HEK293 (cell line): ENCODE measurements at regions not wholly inside any gene's neighbourhood (a gene's known extent, or its start where the extent isn't known, plus 50 kb on each side); places are given as distances from the start of the nearest gene placed in this dataset.

Source experiments
- CTCF ChIA-PET: fragments of 350-600 bp; formaldehyde crosslinking; extraction: SDS; loops from one replicate; lab custom pipeline; 2021; ENCODE audit warnings: antibody characterized with exemption; lab: Yijun Ruan, JAX
- POLR2A ChIA-PET: fragments of 300-600 bp; formaldehyde crosslinking; extraction: SDS; loops from one replicate; lab custom pipeline; 2020; ENCODE audit warnings: antibody characterized with exemption, inconsistent platforms; lab: Yijun Ruan, JAX
- H3K27ac ChIP-seq: fragments of 200-500 bp; sonication (Bioruptor generic); 2 replicates; pipeline ENCODE4 v1.5.1; 2014; ENCODE audit warnings: low read depth, low read length, control low read depth, inconsistent platforms; ENCODE audit errors: extremely low read depth
- H3K36me3 ChIP-seq, 2 experiments: fragments of 200-500 bp in 1 of 2; sonication (Bioruptor generic) in 1 of 2; 1 replicate in 1 of 2; 2 replicates in 1 of 2; pipeline ENCODE4 v1.5.1; 2014 to 2017; ENCODE audit warnings: inconsistent platforms in 2 of 2, low read length in 2 of 2; ENCODE audit not compliant: control insufficient read depth in 2 of 2, insufficient read depth in 1 of 2
- H3K4me1 ChIP-seq: fragments of 200-500 bp; sonication (Bioruptor generic); 2 replicates; pipeline ENCODE4 v1.5.1; 2014; ENCODE audit warnings: mild to moderate bottlenecking, low read length, inconsistent platforms; ENCODE audit not compliant: control insufficient read depth, insufficient read depth
- H3K4me3 ChIP-seq: 2 replicates; pipeline ENCODE4 v1.5.1; 2011; ENCODE audit warnings: low read depth, mild to moderate bottlenecking, control low read depth, low read length, moderate library complexity
- H3K9me3 ChIP-seq: fragments of 200-500 bp; sonication (Bioruptor generic); 2 replicates; pipeline ENCODE4 v1.5.1; 2014; ENCODE audit warnings: low read depth, low read length, inconsistent platforms; ENCODE audit not compliant: control insufficient read depth, insufficient read depth
- BCL11B ChIP-seq: fragments of 450-650 bp; formaldehyde crosslinking; IDR thresholded peaks from 2 replicates; pipeline ENCODE4 v1.5.1; 2016; ENCODE audit warnings: low read depth, missing biosample characterization, missing genetic modification characterization
- EGR2 ChIP-seq: fragments of 450-650 bp; formaldehyde crosslinking; IDR thresholded peaks from 2 replicates; pipeline ENCODE4 v1.5.1; 2016; ENCODE audit warnings: low read depth, missing biosample characterization, missing genetic modification characterization
- KLF16 ChIP-seq: fragments of 450-650 bp; formaldehyde crosslinking; IDR thresholded peaks from 2 replicates; pipeline ENCODE4 v1.5.1; 2017; ENCODE audit warnings: missing biosample characterization, missing genetic modification characterization
- PRDM10 ChIP-seq: fragments of 450-650 bp; formaldehyde crosslinking; IDR thresholded peaks from 2 replicates; pipeline ENCODE4 v1.5.1; 2016; ENCODE audit warnings: missing biosample characterization, missing genetic modification characterization
- PRDM4 ChIP-seq: fragments of 450-650 bp; formaldehyde crosslinking; IDR thresholded peaks from 2 replicates; pipeline ENCODE4 v1.5.1; 2017; ENCODE audit warnings: missing biosample characterization, missing genetic modification characterization
- ZBTB8A ChIP-seq: fragments of 450-650 bp; formaldehyde crosslinking; IDR thresholded peaks from 2 replicates; pipeline ENCODE4 v1.5.1; 2016; ENCODE audit warnings: missing biosample characterization, missing genetic modification characterization
- ZFP3 ChIP-seq: fragments of 450-650 bp; formaldehyde crosslinking; IDR thresholded peaks from 2 replicates; pipeline ENCODE4 v1.5.1; 2016; ENCODE audit warnings: low read depth, missing biosample characterization, missing genetic modification characterization
- ZNF112 ChIP-seq: fragments of 450-650 bp; formaldehyde crosslinking; IDR thresholded peaks from 2 replicates; pipeline ENCODE4 v1.5.0; 2017; ENCODE audit warnings: missing biosample characterization, missing genetic modification characterization
- ZNF350 ChIP-seq: fragments of 450-650 bp; formaldehyde crosslinking; IDR thresholded peaks from 2 replicates; pipeline ENCODE4 v1.5.0; 2017; ENCODE audit warnings: missing biosample characterization, mild to moderate bottlenecking, missing genetic modification characterization
- ZNF513 ChIP-seq: fragments of 450-650 bp; IDR thresholded peaks from 2 replicates; pipeline ENCODE4 v1.5.1; 2018; ENCODE audit warnings: missing biosample characterization, missing genetic modification characterization
- ZNF548 ChIP-seq: fragments of 450-650 bp; formaldehyde crosslinking; IDR thresholded peaks from 2 replicates; pipeline ENCODE4 v1.5.1; 2016; ENCODE audit warnings: missing biosample characterization, missing genetic modification characterization
- ZNF596 ChIP-seq: fragments of 450-650 bp; IDR thresholded peaks from 2 replicates; pipeline ENCODE4 v1.5.0; 2018; ENCODE audit warnings: missing biosample characterization, mild to moderate bottlenecking, missing genetic modification characterization, moderate library complexity
- ZNF658 ChIP-seq: fragments of 450-650 bp; formaldehyde crosslinking; IDR thresholded peaks from 2 replicates; pipeline ENCODE4; 2016; ENCODE audit warnings: missing biosample characterization, missing genetic modification characterization
- ZNF707 ChIP-seq: fragments of 450-650 bp; formaldehyde crosslinking; IDR thresholded peaks from 2 replicates; pipeline ENCODE4 v1.5.1; 2016; ENCODE audit warnings: missing biosample characterization, missing genetic modification characterization
- ZSCAN30 ChIP-seq: fragments of 450-650 bp; IDR thresholded peaks from 2 replicates; pipeline ENCODE4 v1.5.1; 2018; ENCODE audit warnings: missing biosample characterization, mild to moderate bottlenecking, missing genetic modification characterization, moderate library complexity
- TF ChIP-seq, protein P1 (sequence below): fragments of 450-650 bp; formaldehyde crosslinking; IDR thresholded peaks from 2 replicates; pipeline ENCODE4 v1.5.1; 2017; ENCODE audit warnings: missing biosample characterization, missing genetic modification characterization
- TF ChIP-seq, protein P2 (sequence below): fragments of 450-650 bp; formaldehyde crosslinking; IDR thresholded peaks from 2 replicates; pipeline ENCODE4 v1.5.1; 2016; ENCODE audit warnings: missing biosample characterization, missing genetic modification characterization
- TF ChIP-seq, protein P3 (sequence below): fragments of 450-650 bp; formaldehyde crosslinking; IDR thresholded peaks from 2 replicates; pipeline ENCODE4 v1.5.1; 2016; ENCODE audit warnings: missing biosample characterization, missing genetic modification characterization, low read depth
- TF ChIP-seq, protein P4 (sequence below): fragments of 450-650 bp; formaldehyde crosslinking; IDR thresholded peaks from 2 replicates; pipeline ENCODE4 v1.5.1; 2016; ENCODE audit warnings: missing biosample characterization, missing genetic modification characterization
- TF ChIP-seq, protein P5 (sequence below): fragments of 450-650 bp; formaldehyde crosslinking; IDR thresholded peaks from 2 replicates; pipeline ENCODE4 v1.5.1; 2016; ENCODE audit warnings: missing biosample characterization, missing genetic modification characterization

- TF ChIP-seq, protein P1, sequence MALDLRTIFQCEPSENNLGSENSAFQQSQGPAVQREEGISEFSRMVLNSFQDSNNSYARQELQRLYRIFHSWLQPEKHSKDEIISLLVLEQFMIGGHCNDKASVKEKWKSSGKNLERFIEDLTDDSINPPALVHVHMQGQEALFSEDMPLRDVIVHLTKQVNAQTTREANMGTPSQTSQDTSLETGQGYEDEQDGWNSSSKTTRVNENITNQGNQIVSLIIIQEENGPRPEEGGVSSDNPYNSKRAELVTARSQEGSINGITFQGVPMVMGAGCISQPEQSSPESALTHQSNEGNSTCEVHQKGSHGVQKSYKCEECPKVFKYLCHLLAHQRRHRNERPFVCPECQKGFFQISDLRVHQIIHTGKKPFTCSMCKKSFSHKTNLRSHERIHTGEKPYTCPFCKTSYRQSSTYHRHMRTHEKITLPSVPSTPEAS (tag by site-specific recombination), result no peak
- TF ChIP-seq ZNF548 (tag by site-specific recombination), result no peak
- TF ChIP-seq KLF16 (tag by site-specific recombination), result no peak
- TF ChIP-seq ZNF707 (tag by site-specific recombination), result no peak
- TF ChIP-seq, protein P2, sequence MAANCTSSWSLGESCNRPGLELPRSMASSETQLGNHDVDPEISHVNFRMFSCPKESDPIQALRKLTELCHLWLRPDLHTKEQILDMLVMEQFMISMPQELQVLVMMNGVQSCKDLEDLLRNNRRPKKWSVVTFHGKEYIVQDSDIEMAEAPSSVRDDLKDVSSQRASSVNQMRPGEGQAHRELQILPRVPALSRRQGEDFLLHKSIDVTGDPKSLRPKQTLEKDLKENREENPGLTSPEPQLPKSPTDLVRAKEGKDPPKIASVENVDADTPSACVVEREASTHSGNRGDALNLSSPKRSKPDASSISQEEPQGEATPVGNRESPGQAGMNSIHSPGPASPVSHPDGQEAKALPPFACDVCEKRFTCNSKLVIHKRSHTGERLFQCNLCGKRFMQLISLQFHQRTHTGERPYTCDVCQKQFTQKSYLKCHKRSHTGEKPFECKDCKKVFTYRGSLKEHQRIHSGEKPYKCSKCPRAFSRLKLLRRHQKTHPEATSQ, result no peak
- TF ChIP-seq, protein P3, sequence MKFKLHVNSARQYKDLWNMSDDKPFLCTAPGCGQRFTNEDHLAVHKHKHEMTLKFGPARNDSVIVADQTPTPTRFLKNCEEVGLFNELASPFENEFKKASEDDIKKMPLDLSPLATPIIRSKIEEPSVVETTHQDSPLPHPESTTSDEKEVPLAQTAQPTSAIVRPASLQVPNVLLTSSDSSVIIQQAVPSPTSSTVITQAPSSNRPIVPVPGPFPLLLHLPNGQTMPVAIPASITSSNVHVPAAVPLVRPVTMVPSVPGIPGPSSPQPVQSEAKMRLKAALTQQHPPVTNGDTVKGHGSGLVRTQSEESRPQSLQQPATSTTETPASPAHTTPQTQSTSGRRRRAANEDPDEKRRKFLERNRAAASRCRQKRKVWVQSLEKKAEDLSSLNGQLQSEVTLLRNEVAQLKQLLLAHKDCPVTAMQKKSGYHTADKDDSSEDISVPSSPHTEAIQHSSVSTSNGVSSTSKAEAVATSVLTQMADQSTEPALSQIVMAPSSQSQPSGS (tag by site-specific recombination), result no peak
- no peak for TF ChIP-seq ZNF596 (tag by site-specific recombination)
Observed at GRCh38 chr3:168266335-168266734, 170.6 kb upstream of the GOLIM4 start (continued).

DNA sequence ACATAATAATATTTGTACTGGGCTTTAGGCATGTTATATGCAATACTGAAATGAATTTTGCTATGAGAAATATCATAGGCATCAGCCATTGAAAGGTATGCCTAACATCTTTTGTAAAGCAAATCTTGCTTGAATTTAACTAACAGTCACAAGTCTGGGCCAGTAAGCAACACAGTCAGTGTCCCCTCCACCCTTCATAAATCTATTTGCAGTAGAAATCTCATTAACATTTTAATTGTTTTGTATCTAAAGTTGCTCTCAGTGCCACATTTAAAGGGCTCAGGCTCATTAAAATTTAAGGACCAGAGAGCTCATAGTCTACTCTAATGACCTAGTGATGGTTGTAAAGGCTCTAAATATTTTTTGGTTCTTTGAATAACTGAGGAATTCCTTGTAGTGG, 167.2 kb upstream of the GOLIM4 start:
- Histone ChIP-seq H3K9me3 (no peaks in the 10 kb centered on the region), H3K27ac (no peak overlapping the region), H3K36me3 (no peaks in the 10 kb centered on the region), H3K4me1 (no peaks in the 10 kb centered on the region), H3K4me3 (no peak overlapping the region)
- no peak for TF ChIP-seq ZBTB8A (tag by site-specific recombination)
- TF ChIP-seq ZSCAN30 (tag by site-specific recombination), result no peak
- no peak for TF ChIP-seq BCL11B
- TF ChIP-seq ZFP3 (tag by site-specific recombination), result no peak
- no peak for TF ChIP-seq ZNF350
- TF ChIP-seq ZNF112 (tag by site-specific recombination), result no peak
- TF ChIP-seq, protein P4, sequence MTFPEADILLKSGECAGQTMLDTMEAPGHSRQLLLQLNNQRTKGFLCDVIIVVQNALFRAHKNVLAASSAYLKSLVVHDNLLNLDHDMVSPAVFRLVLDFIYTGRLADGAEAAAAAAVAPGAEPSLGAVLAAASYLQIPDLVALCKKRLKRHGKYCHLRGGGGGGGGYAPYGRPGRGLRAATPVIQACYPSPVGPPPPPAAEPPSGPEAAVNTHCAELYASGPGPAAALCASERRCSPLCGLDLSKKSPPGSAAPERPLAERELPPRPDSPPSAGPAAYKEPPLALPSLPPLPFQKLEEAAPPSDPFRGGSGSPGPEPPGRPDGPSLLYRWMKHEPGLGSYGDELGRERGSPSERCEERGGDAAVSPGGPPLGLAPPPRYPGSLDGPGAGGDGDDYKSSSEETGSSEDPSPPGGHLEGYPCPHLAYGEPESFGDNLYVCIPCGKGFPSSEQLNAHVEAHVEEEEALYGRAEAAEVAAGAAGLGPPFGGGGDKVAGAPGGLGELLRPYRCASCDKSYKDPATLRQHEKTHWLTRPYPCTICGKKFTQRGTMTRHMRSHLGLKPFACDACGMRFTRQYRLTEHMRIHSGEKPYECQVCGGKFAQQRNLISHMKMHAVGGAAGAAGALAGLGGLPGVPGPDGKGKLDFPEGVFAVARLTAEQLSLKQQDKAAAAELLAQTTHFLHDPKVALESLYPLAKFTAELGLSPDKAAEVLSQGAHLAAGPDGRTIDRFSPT (tag by site-specific recombination), result no peak
- no peak for TF ChIP-seq ZNF707 (tag by site-specific recombination)
- TF ChIP-seq, protein P5, sequence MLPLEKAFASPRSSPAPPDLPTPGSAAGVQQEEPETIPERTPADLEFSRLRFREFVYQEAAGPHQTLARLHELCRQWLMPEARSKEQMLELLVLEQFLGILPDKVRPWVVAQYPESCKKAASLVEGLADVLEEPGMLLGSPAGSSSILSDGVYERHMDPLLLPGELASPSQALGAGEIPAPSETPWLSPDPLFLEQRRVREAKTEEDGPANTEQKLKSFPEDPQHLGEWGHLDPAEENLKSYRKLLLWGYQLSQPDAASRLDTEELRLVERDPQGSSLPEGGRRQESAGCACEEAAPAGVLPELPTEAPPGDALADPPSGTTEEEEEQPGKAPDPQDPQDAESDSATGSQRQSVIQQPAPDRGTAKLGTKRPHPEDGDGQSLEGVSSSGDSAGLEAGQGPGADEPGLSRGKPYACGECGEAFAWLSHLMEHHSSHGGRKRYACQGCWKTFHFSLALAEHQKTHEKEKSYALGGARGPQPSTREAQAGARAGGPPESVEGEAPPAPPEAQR (tag by site-specific recombination), result no peak
- TF ChIP-seq PRDM4, result no peak
- no peak for TF ChIP-seq EGR2 (tag by site-specific recombination)
- no peak for TF ChIP-seq ZNF513 (tag by site-specific recombination)
- TF ChIP-seq ZNF658, result no peak
- no peak for TF ChIP-seq PRDM10
- CTCF ChIA-PET, result interaction anchor here (0.6 kb wide), 1 partner anchor 209 kb away, joined by 3 read pairs; no protein-coding TSS in a partner anchor
- POLR2A ChIA-PET, result no interaction called here
